H9 (cell line): ENCODE measurements at regions not wholly inside any gene's neighbourhood (a gene's known extent, or its start where the extent isn't known, plus 50 kb on each side); places are given as distances from the start of the nearest gene placed in this dataset.

Source experiments
- DNase-seq: peaks from one replicate; pipeline ENCODE4 v3.0.0-alpha.2; 2017
- H2AFZ ChIP-seq: one replicate; pipeline ENCODE4 v1.6.1; 2013; ENCODE audit warnings: mild to moderate bottlenecking, low read length, control low read depth, moderate library complexity
- H2AK5ac ChIP-seq: 2 replicates; pipeline ENCODE4 v1.6.1; 2013; ENCODE audit warnings: low read length, control low read depth, mixed read lengths; ENCODE audit not compliant: insufficient read length
- H2BK120ac ChIP-seq: one replicate; pipeline ENCODE4 v1.6.1; 2013; ENCODE audit warnings: low read depth, mild to moderate bottlenecking, low read length, control low read depth, inconsistent platforms; ENCODE audit not compliant: poor library complexity, severe bottlenecking
- H2BK12ac ChIP-seq: 2 replicates; pipeline ENCODE4 v1.6.1; 2013; ENCODE audit warnings: low read length, control low read depth, mixed read lengths, low read depth; ENCODE audit not compliant: insufficient read length
- H2BK15ac ChIP-seq: 2 replicates; pipeline ENCODE4 v1.6.1; 2013; ENCODE audit warnings: low read depth, low read length, control low read depth
- H2BK20ac ChIP-seq: one replicate; pipeline ENCODE4 v1.6.1; 2013; ENCODE audit warnings: low read depth, mild to moderate bottlenecking, low read length, control low read depth, inconsistent platforms; ENCODE audit not compliant: poor library complexity, severe bottlenecking
- H2BK5ac ChIP-seq: 2 replicates; pipeline ENCODE4 v1.6.1; 2013; ENCODE audit warnings: low read length, control low read depth, mixed read lengths; ENCODE audit not compliant: insufficient read length
- H3K14ac ChIP-seq: 2 replicates; pipeline ENCODE4 v1.6.1; 2013; ENCODE audit warnings: low read length, control low read depth; ENCODE audit not compliant: insufficient read depth
- H3K18ac ChIP-seq: 2 replicates; pipeline ENCODE4 v1.6.1; 2013; ENCODE audit warnings: low read depth, mild to moderate bottlenecking, mixed read lengths, low read length, control low read depth; ENCODE audit not compliant: insufficient read length
- H3K23ac ChIP-seq: 2 replicates; pipeline ENCODE4 v1.6.1; 2013; ENCODE audit warnings: low read length, control low read depth, mixed read lengths, low read depth; ENCODE audit not compliant: insufficient read length
- H3K23me2 ChIP-seq: 2 replicates; pipeline ENCODE4 v1.6.1; 2013; ENCODE audit warnings: low read depth, mild to moderate bottlenecking, mixed read lengths, low read length, control low read depth; ENCODE audit not compliant: insufficient read length, poor library complexity, severe bottlenecking
- H3K27ac ChIP-seq: 2 replicates; pipeline ENCODE4 v1.5.1; 2013; ENCODE audit warnings: low read length, control low read depth, mixed read lengths, low read depth; ENCODE audit not compliant: insufficient read length
- H3K27me3 ChIP-seq: 2 replicates; pipeline ENCODE4 v1.6.1; 2013; ENCODE audit warnings: low read length, control low read depth, inconsistent platforms; ENCODE audit not compliant: insufficient read depth
- H3K4ac ChIP-seq: 2 replicates; pipeline ENCODE4 v1.6.1; 2013; ENCODE audit warnings: low read depth, mild to moderate bottlenecking, control low read depth, inconsistent platforms, low read length, moderate library complexity
- H3K4me1 ChIP-seq: 2 replicates; pipeline ENCODE4 v1.6.1; 2013; ENCODE audit warnings: low read length, control low read depth, inconsistent platforms; ENCODE audit not compliant: insufficient read depth
- H3K4me2 ChIP-seq: 2 replicates; pipeline ENCODE4 v1.6.1; 2013; ENCODE audit warnings: low read length, control low read depth, mixed read lengths; ENCODE audit not compliant: insufficient read length, insufficient read depth
- H3K56ac ChIP-seq: 2 replicates; pipeline ENCODE4 v1.6.1; 2013; ENCODE audit warnings: low read depth, mild to moderate bottlenecking, mixed read lengths, low read length, control low read depth; ENCODE audit not compliant: insufficient read length
- H3K79me1 ChIP-seq: 2 replicates; pipeline ENCODE4 v1.6.1; 2013; ENCODE audit warnings: low read depth, mild to moderate bottlenecking, moderate library complexity, low read length, control low read depth, inconsistent platforms; ENCODE audit not compliant: insufficient read depth, poor library complexity, severe bottlenecking
- H3K79me2 ChIP-seq: 2 replicates; pipeline ENCODE4 v1.6.1; 2013; ENCODE audit warnings: low read length, control low read depth, inconsistent platforms; ENCODE audit not compliant: insufficient read depth
- H3K9ac ChIP-seq: 2 replicates; pipeline ENCODE4 v1.6.1; 2013; ENCODE audit warnings: low read length, control low read depth, mixed read lengths; ENCODE audit not compliant: insufficient read length; ENCODE audit errors: extremely low read depth
- H3K9me3 ChIP-seq: one replicate; pipeline ENCODE4 v1.6.1; 2013; ENCODE audit warnings: low read depth, low read length, inconsistent platforms; ENCODE audit not compliant: control insufficient read depth
- H3T11ph ChIP-seq: one replicate; pipeline ENCODE4 v1.6.1; 2013; ENCODE audit warnings: mild to moderate bottlenecking, low read length, control low read depth, inconsistent platforms
- H4K20me1 ChIP-seq: one replicate; pipeline ENCODE4 v1.6.1; 2013; ENCODE audit not compliant: control insufficient read depth, insufficient read length, insufficient read depth
- H4K5ac ChIP-seq: 2 replicates; pipeline ENCODE4 v1.6.1; 2013; ENCODE audit warnings: low read depth, mild to moderate bottlenecking, mixed read lengths, low read length, control low read depth; ENCODE audit not compliant: insufficient read length
- H4K8ac ChIP-seq: replicated peaks from 2 replicates; pipeline ENCODE4 v1.6.1; 2013; ENCODE audit warnings: low read length, control low read depth, mixed read lengths, low read depth; ENCODE audit not compliant: insufficient read length
- H4K91ac ChIP-seq: 2 replicates; pipeline ENCODE4 v1.6.1; 2013; ENCODE audit warnings: low read depth, mild to moderate bottlenecking, moderate library complexity, mixed read lengths, low read length, control low read depth; ENCODE audit not compliant: insufficient read length
- H3K27ac Mint-ChIP-seq, 3 experiments: 2 replicates in 2 of 3; 3 replicates in 1 of 3; pipeline ENCODE4 v1.8.0; 2020 to 2021; ENCODE audit warnings: mixed read lengths in 3 of 3, mild to moderate bottlenecking in 1 of 3, moderate library complexity in 1 of 3
- H3K27me3 Mint-ChIP-seq: 2 replicates; pipeline ENCODE4 v1.8.0; 2021; ENCODE audit warnings: low read depth, mild to moderate bottlenecking, moderate library complexity, mixed read lengths
- H3K36me3 Mint-ChIP-seq, 3 experiments: 2 replicates in 2 of 3; 3 replicates in 1 of 3; pipeline ENCODE4 v1.8.0; 2020 to 2021; ENCODE audit warnings: low read depth in 3 of 3, mixed read lengths in 3 of 3; ENCODE audit not compliant: insufficient read depth in 1 of 3
- H3K4me1 Mint-ChIP-seq, 2 experiments: 2 replicates each; pipeline ENCODE4 v1.8.0; 2020; ENCODE audit warnings: mixed read lengths in 2 of 2
- H3K4me3 Mint-ChIP-seq, 2 experiments: 2 replicates in 1 of 2; 3 replicates in 1 of 2; pipeline ENCODE4 v1.8.0; 2020 to 2021; ENCODE audit warnings: mild to moderate bottlenecking in 2 of 2, mixed read lengths in 2 of 2, moderate library complexity in 1 of 2
- H3K9me3 Mint-ChIP-seq, 2 experiments: 2 replicates in 1 of 2; 3 replicates in 1 of 2; pipeline ENCODE4 v1.8.0; 2020; ENCODE audit warnings: mild to moderate bottlenecking in 2 of 2, mixed read lengths in 2 of 2, moderate library complexity in 1 of 2
- CTCF ChIP-seq: fragments of 200-600 bp; sonication (generic); conservative IDR thresholded peaks from 3 replicates; pipeline ENCODE4 v1.8.0; 2021; ENCODE audit warnings: antibody characterized with exemption, mild to moderate bottlenecking
- WGBS: extraction: QIAGEN DNeasy Blood & Tissue Kit; methylation state at CpG from one replicate; pipeline ENCODE4 v1.1.7; 2013; ENCODE audit warnings: missing lambda C conversion rate, low lambda C conversion rate, mixed read lengths; ENCODE audit not compliant: insufficient read length; ENCODE audit errors: extremely low coverage; 5-methylcytosine and 5-hydroxymethylcytosine counted together

DNA sequence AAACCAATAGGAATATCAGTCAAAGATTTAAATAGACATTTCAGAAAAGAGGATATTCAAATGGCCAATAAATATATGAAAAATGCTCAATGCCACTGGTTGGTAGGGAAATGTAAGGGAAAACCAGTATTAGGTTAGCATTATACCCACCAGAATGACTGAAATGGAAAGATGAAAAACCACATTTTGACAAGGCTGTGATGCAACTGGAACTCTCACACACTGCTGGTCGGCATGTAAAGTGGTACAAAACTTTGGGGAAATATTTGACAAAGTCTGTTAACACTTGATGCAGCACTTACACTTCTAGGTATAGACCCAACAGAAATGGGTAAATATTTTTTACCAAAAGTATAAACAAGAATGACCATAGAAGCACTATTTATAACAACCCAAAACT lies 163.2 kb upstream of the C14orf180 start:
- Mint-ChIP-seq H3K36me3 (no peaks in the 10 kb centered on the region), H3K27me3 (peaks cover 30% of the 10 kb centered on the region), H3K4me3 (no peak overlapping the region), H3K27ac (no peak overlapping the region), H3K4me1 (peaks cover 13 to 20% of the 10 kb centered on the region in 2 experiments), H3K9me3 (no peaks in the 10 kb centered on the region; a peak in 1 of 5 replicates)
- no peak overlapping the region for H3K4ac ChIP-seq
- H3K27me3 ChIP-seq = no peaks in the 10 kb centered on the region
- H2BK20ac ChIP-seq = no peak overlapping the region
- no peak overlapping the region for H3K9ac ChIP-seq
- H4K91ac ChIP-seq = no peak overlapping the region
- H4K20me1 ChIP-seq = no peaks in the 10 kb centered on the region
- no peak overlapping the region for H2BK5ac ChIP-seq
- H4K8ac ChIP-seq = no peak overlapping the region
- no peaks in the 10 kb centered on the region for H3K23me2 ChIP-seq
- WGBS = no CpG with 5 or more reads among the region's 1 CpG
- H3K14ac ChIP-seq = no peak overlapping the region
- no peak overlapping the region for H2AFZ ChIP-seq
- H3K56ac ChIP-seq = no peak overlapping the region
- H3K27ac ChIP-seq = no peak overlapping the region
- no peaks in the 10 kb centered on the region for H3K79me2 ChIP-seq
- no peaks in the 10 kb centered on the region for H3K9me3 ChIP-seq
- TF ChIP-seq CTCF = no peak
- no peak overlapping the region for H3K4me2 ChIP-seq
- H4K5ac ChIP-seq = no peak overlapping the region
- no peak for DNase-seq
- no peak overlapping the region for H3T11ph ChIP-seq
- H2AK5ac ChIP-seq = no peak overlapping the region
- no peaks in the 10 kb centered on the region for H3K4me1 ChIP-seq
- no peak overlapping the region for H3K18ac ChIP-seq
- no peak overlapping the region for H3K23ac ChIP-seq
- no peaks in the 10 kb centered on the region for H3K79me1 ChIP-seq
- no peak overlapping the region for H2BK15ac ChIP-seq
- H2BK120ac ChIP-seq = no peak overlapping the region
- H2BK12ac ChIP-seq = no peak overlapping the region
